ENCODE measurements at regions not wholly inside any gene's neighbourhood (a gene's known extent, or its start where the extent isn't known, plus 50 kb on each side); places are given as distances from the start of the nearest gene placed in this dataset.

DNA sequence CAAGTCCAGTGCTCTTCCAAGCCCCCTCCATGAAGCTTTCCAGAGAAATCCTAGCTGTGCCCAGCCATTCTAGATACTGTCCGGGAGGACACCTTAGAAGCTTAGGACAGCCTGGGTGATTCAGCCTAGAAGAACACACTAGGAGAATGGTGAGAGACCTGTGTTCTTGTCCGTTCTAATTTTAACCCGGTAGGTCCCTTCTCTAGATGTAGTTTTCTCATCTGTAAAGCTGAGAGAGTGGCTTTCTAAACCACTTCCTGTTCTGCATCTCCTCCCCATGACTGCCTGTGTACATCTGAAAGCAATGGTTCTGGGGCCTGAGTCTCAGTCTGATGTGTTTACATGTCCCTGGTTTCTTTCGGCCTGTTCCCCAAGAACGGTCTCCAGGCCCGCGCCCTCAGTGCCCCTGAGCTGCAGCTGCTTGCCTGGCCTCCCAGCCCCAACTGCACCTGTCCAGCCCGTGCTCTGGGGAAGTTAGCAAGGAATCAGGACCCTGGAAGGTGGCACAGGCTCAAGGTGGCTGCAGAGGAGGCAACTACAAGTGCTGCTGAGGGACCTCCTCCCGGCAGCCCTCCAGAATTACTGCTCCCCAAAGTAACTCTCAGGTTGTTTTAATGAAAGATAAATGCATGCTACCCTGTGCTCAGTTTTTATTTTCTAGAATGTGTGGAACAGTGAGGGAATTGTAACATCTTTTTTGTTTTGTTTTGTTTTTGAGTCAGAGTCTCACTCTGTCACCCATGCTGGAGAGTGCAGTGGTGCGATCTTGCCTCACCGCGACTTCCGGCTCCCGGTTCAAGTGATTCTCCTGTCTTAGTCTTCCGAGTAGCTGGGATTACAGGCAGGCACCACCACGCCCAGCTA lies 105.9 kb downstream of the LBH start:
- ChIA-PET CTCF (no interaction called here), POLR2A (ENCODE audit: low non-redundant PET) (no interaction called here)
- no peak for DNase-seq (ENCODE audit: low spot score)

DNA sequence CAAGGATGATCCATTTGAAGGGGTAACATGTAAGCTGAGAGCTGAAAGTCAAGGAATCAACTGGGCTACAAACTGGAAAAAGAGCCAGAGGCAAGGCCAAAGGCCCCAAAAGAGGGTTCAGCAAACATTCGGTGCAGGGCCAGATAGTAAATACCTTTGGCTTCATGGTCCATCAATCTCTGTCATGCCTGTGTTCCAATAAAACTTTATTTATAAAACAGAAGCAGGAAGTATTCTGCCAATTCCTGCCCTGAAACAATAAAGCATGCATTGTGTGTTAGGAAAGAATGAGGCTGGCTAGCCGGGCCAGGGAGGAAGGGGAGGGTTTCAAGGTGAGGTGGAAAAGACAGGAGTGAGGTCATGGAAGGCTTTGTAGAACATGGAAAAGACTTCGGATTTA lies 107.1 kb downstream of the LBH start:
- CTCF ChIA-PET: no interaction called here
- POLR2A ChIA-PET (ENCODE audit: low non-redundant PET): no interaction called here
- TF ChIP-seq, protein P1, sequence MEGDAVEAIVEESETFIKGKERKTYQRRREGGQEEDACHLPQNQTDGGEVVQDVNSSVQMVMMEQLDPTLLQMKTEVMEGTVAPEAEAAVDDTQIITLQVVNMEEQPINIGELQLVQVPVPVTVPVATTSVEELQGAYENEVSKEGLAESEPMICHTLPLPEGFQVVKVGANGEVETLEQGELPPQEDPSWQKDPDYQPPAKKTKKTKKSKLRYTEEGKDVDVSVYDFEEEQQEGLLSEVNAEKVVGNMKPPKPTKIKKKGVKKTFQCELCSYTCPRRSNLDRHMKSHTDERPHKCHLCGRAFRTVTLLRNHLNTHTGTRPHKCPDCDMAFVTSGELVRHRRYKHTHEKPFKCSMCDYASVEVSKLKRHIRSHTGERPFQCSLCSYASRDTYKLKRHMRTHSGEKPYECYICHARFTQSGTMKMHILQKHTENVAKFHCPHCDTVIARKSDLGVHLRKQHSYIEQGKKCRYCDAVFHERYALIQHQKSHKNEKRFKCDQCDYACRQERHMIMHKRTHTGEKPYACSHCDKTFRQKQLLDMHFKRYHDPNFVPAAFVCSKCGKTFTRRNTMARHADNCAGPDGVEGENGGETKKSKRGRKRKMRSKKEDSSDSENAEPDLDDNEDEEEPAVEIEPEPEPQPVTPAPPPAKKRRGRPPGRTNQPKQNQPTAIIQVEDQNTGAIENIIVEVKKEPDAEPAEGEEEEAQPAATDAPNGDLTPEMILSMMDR (conservative IDR thresholded peaks at IDR 0.05; ENCODE audit: low read depth): no peak
- no peak overlapping the region for H3K27ac ChIP-seq
- no peak for DNase-seq (ENCODE audit: low spot score)

More for the DNA sequence above, 105.9 kb downstream of the LBH start:
- TF ChIP-seq, protein P1 (conservative IDR thresholded peaks at IDR 0.05; ENCODE audit: low read depth): no peak
- H3K27ac ChIP-seq: no peak overlapping the region

DNA sequence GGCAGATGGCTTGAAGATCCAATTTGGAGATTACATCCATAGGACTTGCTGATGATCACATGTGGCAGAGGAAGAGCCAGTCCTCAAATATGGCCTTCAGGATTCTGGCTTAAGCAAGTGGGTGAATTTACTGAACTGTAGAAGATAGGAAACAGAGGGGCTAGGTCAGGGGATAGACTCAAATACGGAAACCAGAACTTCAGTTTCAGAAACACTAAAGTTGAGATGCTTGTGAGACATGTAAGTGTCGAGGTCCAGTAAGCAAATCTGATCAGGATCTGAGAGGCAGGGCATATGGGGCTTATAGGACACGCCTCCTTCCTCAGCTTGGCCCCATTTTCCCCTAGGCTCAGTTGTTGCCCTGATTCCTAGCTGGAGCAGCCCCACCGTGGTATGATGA lies 107.7 kb downstream of the LBH start:
- CTCF ChIA-PET: no interaction called here
- POLR2A ChIA-PET (ENCODE audit: low non-redundant PET): no interaction called here
- H3K27ac ChIP-seq: no peak overlapping the region
- TF ChIP-seq, protein P1 (conservative IDR thresholded peaks at IDR 0.05; ENCODE audit: low read depth): no peak
- DNase-seq (ENCODE audit: low spot score): no peak

DNA sequence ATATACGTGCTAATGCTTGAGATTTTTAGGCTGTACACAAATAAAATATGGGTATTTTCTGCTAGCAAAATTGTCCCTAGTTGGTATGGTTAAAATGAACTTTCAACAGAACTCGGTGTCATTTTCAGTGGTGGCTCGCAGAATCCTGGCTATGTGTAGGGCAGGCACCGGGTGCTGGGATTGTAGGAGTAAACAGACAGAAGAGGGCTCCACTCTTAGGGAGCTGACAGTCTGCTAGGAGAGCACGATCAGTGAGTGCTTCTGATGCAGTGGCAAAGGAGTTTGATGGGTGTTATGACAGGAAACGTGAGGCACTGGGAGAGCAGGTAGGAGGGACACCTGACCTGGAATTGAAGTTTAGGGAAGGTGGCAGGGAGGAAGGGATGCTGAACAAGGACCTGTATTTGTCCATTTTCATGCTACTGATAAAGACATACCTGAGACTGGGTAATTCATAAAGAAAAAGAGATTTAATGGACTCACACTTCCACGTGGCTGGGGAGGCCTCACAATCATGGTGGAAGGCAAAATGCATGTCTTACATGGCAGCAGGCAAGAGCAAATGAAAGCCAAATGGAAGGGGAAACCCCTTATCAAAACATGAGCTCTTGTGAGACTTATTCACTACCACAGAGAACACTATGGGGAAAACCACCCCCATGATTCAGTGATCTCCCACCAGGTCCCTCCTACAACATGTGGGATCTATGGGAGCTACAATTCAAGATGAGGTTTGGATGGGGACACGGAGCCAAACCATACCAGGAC lies 105.4 kb upstream of the LCLAT1 start:
- no peak overlapping the region for H3K27ac ChIP-seq
- no peak for DNase-seq (ENCODE audit: low spot score)
- CTCF ChIA-PET: interaction anchor here (0.6 kb wide), 1 partner anchor 11 kb away, joined by 3 read pairs; no protein-coding TSS in a partner anchor
- POLR2A ChIA-PET (ENCODE audit: low non-redundant PET): no interaction called here
- TF ChIP-seq, protein P1 (conservative IDR thresholded peaks at IDR 0.05; ENCODE audit: low read depth): no peak

DNA sequence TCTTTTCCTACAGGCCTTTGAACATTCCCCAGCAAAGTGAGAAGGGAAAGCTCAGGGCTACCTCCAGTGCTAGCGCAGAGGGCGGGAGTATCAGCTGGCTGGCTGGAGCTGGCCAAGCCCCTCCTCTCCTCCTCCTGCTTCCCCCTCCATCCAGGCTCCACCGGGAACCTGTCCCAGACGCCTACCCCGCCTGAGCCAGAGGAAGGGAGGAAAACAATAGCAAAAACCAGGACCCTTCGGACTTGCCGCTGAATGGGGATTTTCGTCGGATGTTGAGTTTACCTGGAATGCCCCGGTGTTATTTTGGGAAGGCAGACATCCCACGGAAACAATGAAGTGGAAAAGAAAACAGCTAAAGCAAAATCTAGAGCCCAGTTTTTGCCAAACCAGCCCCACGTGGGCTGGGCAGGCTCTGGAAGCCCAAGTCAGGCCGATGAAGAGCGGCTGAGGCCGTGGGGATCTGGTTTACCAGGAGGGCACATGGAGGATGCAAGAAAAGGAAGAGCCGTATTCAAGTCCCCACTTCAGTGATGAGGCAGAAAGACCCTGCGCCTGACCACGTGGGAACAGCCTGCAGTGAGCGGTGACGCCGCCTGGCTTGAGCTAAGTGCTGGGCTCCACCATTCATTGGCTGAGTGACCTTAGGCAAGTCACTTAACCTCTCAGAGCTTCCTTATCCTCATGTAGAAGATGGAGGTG lies 100.4 kb upstream of the LCLAT1 start:
- ChIA-PET POLR2A (ENCODE audit: low non-redundant PET) (no interaction called here), CTCF (interaction anchor here (0.7 kb wide), 1 partner anchor 790 kb away, joined by 7 read pairs; no protein-coding TSS in a partner anchor)
- DNase-seq (ENCODE audit: low spot score): no peak
- no peak overlapping the region for H3K27ac ChIP-seq
- TF ChIP-seq, protein P1 (conservative IDR thresholded peaks at IDR 0.05; ENCODE audit: low read depth): no peak

DNA sequence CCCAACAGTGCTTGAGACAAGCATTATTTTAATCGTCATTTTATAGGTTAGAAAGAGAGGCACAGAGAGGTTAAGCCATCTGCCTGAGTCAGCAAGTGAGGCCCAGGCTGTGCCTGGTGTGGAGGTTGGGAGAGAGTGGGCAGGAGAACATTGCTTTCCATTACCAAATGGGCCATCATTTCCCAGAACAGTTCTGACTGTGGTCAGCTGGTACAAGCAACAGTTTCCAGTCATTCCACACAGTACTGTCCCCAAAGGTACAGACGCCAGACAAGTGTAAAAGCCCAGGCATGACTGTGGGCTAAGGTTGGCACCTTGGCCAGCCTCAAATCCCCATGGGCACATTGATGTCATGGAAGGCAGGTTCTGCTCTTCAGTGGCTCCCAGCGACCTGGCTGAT lies 98.2 kb upstream of the LCLAT1 start:
- ChIA-PET POLR2A (ENCODE audit: low non-redundant PET) (no interaction called here), CTCF (no interaction called here)
- H3K27ac ChIP-seq: no peak overlapping the region
- DNase-seq (ENCODE audit: low spot score): no peak
- TF ChIP-seq, protein P1 (conservative IDR thresholded peaks at IDR 0.05; ENCODE audit: low read depth): no peak

Data from RWPE1 (cell line).